ENCODE measurements at regions not wholly inside any gene's neighbourhood (a gene's known extent, or its start where the extent isn't known, plus 50 kb on each side); places are given as distances from the start of the nearest gene placed in this dataset.

GRCh38 chr2:15841776-15842560 lies 98.4 kb upstream of the MYCN start:
- no peak for DNase-seq (ENCODE audit: low spot score)

GRCh38 chr2:15842758-15843666 lies 97.3 kb upstream of the MYCN start:
- no peak for DNase-seq (ENCODE audit: low spot score)

GRCh38 chr2:15844211-15844801 lies 96.0 kb upstream of the MYCN start:
- no peak for DNase-seq (ENCODE audit: low spot score)

- DNase-seq (ENCODE audit: low spot score) = no peak
Observed at GRCh38 chr2:15845294-15845693, 95.1 kb upstream of the MYCN start.

- no peak for DNase-seq (ENCODE audit: low spot score)
Observed at GRCh38 chr2:15845737-15846405, 94.5 kb upstream of the MYCN start.

GRCh38 chr2:15846626-15847025 lies 93.7 kb upstream of the MYCN start:
- DNase-seq (ENCODE audit: low spot score) = no peak

- no peak for DNase-seq (ENCODE audit: low spot score)
Observed at GRCh38 chr2:15850534-15850933, 89.8 kb upstream of the MYCN start.

- no peak for DNase-seq (ENCODE audit: low spot score)
Observed at GRCh38 chr2:15851076-15851693, 89.2 kb upstream of the MYCN start.

- DNase-seq (ENCODE audit: low spot score) = no peak
Observed at GRCh38 chr2:15852811-15853210, 87.5 kb upstream of the MYCN start.

GRCh38 chr2:15853903-15854302 lies 86.4 kb upstream of the MYCN start:
- DNase-seq (ENCODE audit: low spot score) = no peak

GRCh38 chr2:15855766-15856260 lies 84.5 kb upstream of the MYCN start:
- no peak for DNase-seq (ENCODE audit: low spot score)

- no peak for DNase-seq (ENCODE audit: low spot score)
Observed at GRCh38 chr2:15856318-15856717, 84.0 kb upstream of the MYCN start.

GRCh38 chr2:15858466-15858865 lies 81.9 kb upstream of the MYCN start:
- DNase-seq (ENCODE audit: low spot score) = no peak

GRCh38 chr2:15860051-15860663 lies 80.2 kb upstream of the MYCN start:
- no peak for DNase-seq (ENCODE audit: low spot score)

GRCh38 chr2:15860760-15861159 lies 79.6 kb upstream of the MYCN start:
- no peak for DNase-seq (ENCODE audit: low spot score)

- DNase-seq (ENCODE audit: low spot score) = no peak
Observed at GRCh38 chr2:15861172-15861822, 79.1 kb upstream of the MYCN start.

- no peak for DNase-seq (ENCODE audit: low spot score)
Observed at GRCh38 chr2:15861898-15862297, 78.5 kb upstream of the MYCN start.

- DNase-seq (ENCODE audit: low spot score) = no peak
Observed at GRCh38 chr2:15863089-15863488, 77.3 kb upstream of the MYCN start.

- DNase-seq (ENCODE audit: low spot score) = no peak
Observed at GRCh38 chr2:15863494-15864175, 76.7 kb upstream of the MYCN start.

- DNase-seq (ENCODE audit: low spot score) = no peak
Observed at GRCh38 chr2:15864176-15864769, 76.1 kb upstream of the MYCN start.

All from HuH-7 (cell line).